ENCODE measurements at regions not wholly inside any gene's neighbourhood (a gene's known extent, or its start where the extent isn't known, plus 50 kb on each side); places are given as distances from the start of the nearest gene placed in this dataset.
A peak's percentile ranks its signal among the peaks of the same experiment; 100 is the strongest.

- no peaks in the 10 kb centered on the region for H3K9me3 Mint-ChIP-seq (ENCODE audit: unreplicated experiment)
- no peak overlapping the region for H3K4me3 Mint-ChIP-seq (ENCODE audit: unreplicated experiment)
- no peak for DNase-seq (ENCODE audit: low spot score)
- no peak for TF ChIP-seq CTCF (IDR thresholded peaks at IDR 0.05; ENCODE audit: unreplicated experiment)
- H3K27me3 Mint-ChIP-seq (ENCODE audit: unreplicated experiment) = peaks cover 2% of the 10 kb centered on the region
- H3K36me3 Mint-ChIP-seq (ENCODE audit: low read depth, unreplicated experiment) = no peaks in the 10 kb centered on the region
- no peak overlapping the region for H3K27ac Mint-ChIP-seq (ENCODE audit: unreplicated experiment)
- H3K4me1 Mint-ChIP-seq (ENCODE audit: unreplicated experiment) = no peaks in the 10 kb centered on the region
Measured at GRCh38 chr12:27382924-27383323, 50.3 kb downstream of the BMAL2 start.

GRCh38 chr12:27383429-27384260 lies 51.0 kb downstream of the BMAL2 start:
- Mint-ChIP-seq H3K4me1 (ENCODE audit: unreplicated experiment) (no peaks in the 10 kb centered on the region), H3K4me3 (ENCODE audit: unreplicated experiment) (no peak overlapping the region), H3K27ac (ENCODE audit: unreplicated experiment) (no peak overlapping the region), H3K9me3 (ENCODE audit: unreplicated experiment) (no peaks in the 10 kb centered on the region), H3K36me3 (ENCODE audit: low read depth, unreplicated experiment) (no peaks in the 10 kb centered on the region), H3K27me3 (ENCODE audit: unreplicated experiment) (peaks cover 2% of the 10 kb centered on the region)
- peak; percentile 78 for DNase-seq (ENCODE audit: low spot score)
- TF ChIP-seq CTCF (IDR thresholded peaks at IDR 0.05; ENCODE audit: unreplicated experiment) = peak; percentile 93

GRCh38 chr12:27384261-27384590 lies 51.6 kb downstream of the BMAL2 start:
- Mint-ChIP-seq H3K4me3 (ENCODE audit: unreplicated experiment) (no peak overlapping the region), H3K27ac (ENCODE audit: unreplicated experiment) (no peak overlapping the region)

GRCh38 chr12:27385766-27386564 lies 53.3 kb downstream of the BMAL2 start:
- no peaks in the 10 kb centered on the region for H3K36me3 Mint-ChIP-seq (ENCODE audit: low read depth, unreplicated experiment)
- peaks cover 2% of the 10 kb centered on the region for H3K27me3 Mint-ChIP-seq (ENCODE audit: unreplicated experiment)
- DNase-seq (ENCODE audit: low spot score) = no peak
- H3K27ac Mint-ChIP-seq (ENCODE audit: unreplicated experiment) = no peak overlapping the region
- H3K9me3 Mint-ChIP-seq (ENCODE audit: unreplicated experiment) = no peaks in the 10 kb centered on the region
- no peak for TF ChIP-seq CTCF (IDR thresholded peaks at IDR 0.05; ENCODE audit: unreplicated experiment)
- H3K4me1 Mint-ChIP-seq (ENCODE audit: unreplicated experiment) = no peaks in the 10 kb centered on the region
- no peak overlapping the region for H3K4me3 Mint-ChIP-seq (ENCODE audit: unreplicated experiment)

More at GRCh38 chr12:27384261-27384590, 51.6 kb downstream of the BMAL2 start:
- no peak for TF ChIP-seq CTCF (IDR thresholded peaks at IDR 0.05; ENCODE audit: unreplicated experiment)
- Mint-ChIP-seq H3K27me3 (ENCODE audit: unreplicated experiment) (peaks cover 2% of the 10 kb centered on the region), H3K4me1 (ENCODE audit: unreplicated experiment) (no peaks in the 10 kb centered on the region), H3K9me3 (ENCODE audit: unreplicated experiment) (no peaks in the 10 kb centered on the region), H3K36me3 (ENCODE audit: low read depth, unreplicated experiment) (no peaks in the 10 kb centered on the region)
- DNase-seq (ENCODE audit: low spot score) = no peak

- peaks cover 6% of the 10 kb centered on the region for H3K36me3 Mint-ChIP-seq (ENCODE audit: low read depth, unreplicated experiment)
- H3K9me3 Mint-ChIP-seq (ENCODE audit: unreplicated experiment) = no peaks in the 10 kb centered on the region
- no peak for DNase-seq (ENCODE audit: low spot score)
- no peak overlapping the region for H3K27ac Mint-ChIP-seq (ENCODE audit: unreplicated experiment)
- no peaks in the 10 kb centered on the region for H3K27me3 Mint-ChIP-seq (ENCODE audit: unreplicated experiment)
- no peaks in the 10 kb centered on the region for H3K4me1 Mint-ChIP-seq (ENCODE audit: unreplicated experiment)
- H3K4me3 Mint-ChIP-seq (ENCODE audit: unreplicated experiment) = no peak overlapping the region
- TF ChIP-seq CTCF (IDR thresholded peaks at IDR 0.05; ENCODE audit: unreplicated experiment) = no peak
Measured at GRCh38 chr12:27387473-27387872, 54.8 kb downstream of the BMAL2 start.
